SH-SY5Y (cell line): ENCODE measurements at regions not wholly inside any gene's neighbourhood (a gene's known extent, or its start where the extent isn't known, plus 50 kb on each side); places are given as distances from the start of the nearest gene placed in this dataset.

ENCODE experiments used
- GATA2 ChIP-seq: IDR thresholded peaks from 2 replicates; pipeline ENCODE4 v1.6.1; 2011; ENCODE audit warnings: mild to moderate bottlenecking, low read depth, low read length
- GATA3 ChIP-seq: IDR thresholded peaks from 2 replicates; pipeline ENCODE4 v1.6.1; 2011; ENCODE audit warnings: low read depth, mild to moderate bottlenecking, low read length, moderate library complexity

- TF ChIP-seq GATA2 (no peak), GATA3 (no peak)
Measured at GRCh38 chr11:116118138-116118470, 613.9 kb upstream of the CADM1 start.
